ENCODE measurements at regions not wholly inside any gene's neighbourhood (a gene's known extent, or its start where the extent isn't known, plus 50 kb on each side); places are given as distances from the start of the nearest gene placed in this dataset.
"Not testable (repeated sequence)": the region's sequence is repeated elsewhere in the genome, so short reads cannot be mapped to it uniquely, and the experiment has no call there.

DNA sequence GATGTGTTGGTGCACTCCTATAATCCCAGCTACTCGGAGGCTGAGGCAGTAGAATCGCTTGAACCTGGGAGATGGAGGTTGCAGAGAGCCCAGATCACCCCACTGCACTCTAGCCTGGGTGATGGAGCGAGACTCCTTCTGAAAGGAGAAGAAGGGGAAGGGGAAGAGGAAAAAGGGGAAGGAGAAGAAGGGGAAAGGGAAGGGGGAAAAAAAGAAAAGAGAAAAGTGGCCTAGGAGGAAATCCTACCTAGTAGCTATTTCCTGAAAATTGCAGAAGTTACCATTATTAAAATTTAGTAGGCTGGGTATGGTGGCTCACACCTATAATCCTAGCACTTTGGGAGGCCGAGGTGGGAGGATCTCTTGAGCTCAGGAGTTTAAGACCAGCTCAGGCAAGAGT is 67.4 kb downstream of the ARRDC3 start:
- no peak for DNase-seq (ENCODE audit: low spot score)

DNA sequence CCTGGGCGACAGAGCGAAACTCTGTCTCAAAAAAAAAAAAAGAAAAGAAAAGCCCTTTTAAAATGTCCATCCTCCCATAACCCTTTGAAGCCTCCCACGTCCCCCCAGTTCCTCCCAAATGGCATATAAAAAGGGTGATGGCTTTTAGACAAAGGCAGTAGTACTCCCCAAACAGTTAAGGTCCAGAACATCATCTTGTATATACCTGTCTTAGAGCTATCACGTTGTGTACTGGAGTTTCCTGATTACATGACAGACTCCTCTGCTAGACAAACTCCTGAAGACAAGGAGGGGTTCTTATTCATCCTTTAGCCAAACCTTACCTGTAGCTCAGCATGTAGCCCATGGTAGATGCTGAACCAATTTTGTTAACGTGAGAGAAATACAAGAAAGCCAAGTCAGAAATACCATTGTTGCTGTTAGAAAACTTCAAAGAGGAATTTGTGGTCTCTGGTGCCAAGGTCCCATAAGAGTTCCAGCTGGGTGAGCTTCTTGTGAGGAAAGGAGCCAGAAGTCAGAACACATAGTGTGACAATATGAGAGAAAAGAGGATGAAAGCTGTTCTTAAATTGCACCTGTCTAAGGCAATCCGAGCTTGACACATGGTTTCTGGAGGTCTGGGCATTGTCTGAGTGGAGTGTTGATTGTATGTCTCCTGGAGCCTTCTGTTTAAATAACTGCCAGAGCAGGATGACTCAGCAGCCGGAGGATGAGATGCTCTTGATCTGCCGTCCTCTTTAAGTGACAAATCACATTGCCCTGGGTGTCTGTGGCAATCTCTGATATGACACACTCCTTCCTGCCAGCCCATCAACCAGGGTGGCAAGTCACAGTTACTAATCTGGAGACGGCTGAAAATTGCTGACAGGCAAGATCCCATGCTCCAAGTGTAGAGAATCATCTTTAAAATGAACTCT is 69.1 kb downstream of the ARRDC3 start:
- peak; percentile 78 for DNase-seq (ENCODE audit: low spot score)

DNA sequence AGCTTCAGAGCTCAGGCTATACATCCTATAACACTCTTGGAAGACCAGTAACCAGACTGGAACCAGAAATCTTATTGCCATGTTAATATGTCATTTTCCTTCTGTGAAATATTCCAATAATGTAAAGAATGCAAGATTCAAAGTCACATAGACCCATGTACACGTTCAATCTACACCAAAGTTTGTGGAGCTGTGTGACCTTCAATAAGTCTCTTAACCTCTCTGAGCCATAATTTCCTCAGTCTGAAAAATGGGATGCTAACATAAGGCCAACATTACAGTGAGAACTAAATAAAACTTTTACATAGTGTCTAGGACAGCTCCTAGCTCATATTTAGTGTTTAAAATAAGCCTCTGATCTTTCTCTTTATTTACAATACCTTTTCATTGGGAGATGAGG is 70.4 kb downstream of the ARRDC3 start:
- DNase-seq (ENCODE audit: low spot score), result no peak

DNA sequence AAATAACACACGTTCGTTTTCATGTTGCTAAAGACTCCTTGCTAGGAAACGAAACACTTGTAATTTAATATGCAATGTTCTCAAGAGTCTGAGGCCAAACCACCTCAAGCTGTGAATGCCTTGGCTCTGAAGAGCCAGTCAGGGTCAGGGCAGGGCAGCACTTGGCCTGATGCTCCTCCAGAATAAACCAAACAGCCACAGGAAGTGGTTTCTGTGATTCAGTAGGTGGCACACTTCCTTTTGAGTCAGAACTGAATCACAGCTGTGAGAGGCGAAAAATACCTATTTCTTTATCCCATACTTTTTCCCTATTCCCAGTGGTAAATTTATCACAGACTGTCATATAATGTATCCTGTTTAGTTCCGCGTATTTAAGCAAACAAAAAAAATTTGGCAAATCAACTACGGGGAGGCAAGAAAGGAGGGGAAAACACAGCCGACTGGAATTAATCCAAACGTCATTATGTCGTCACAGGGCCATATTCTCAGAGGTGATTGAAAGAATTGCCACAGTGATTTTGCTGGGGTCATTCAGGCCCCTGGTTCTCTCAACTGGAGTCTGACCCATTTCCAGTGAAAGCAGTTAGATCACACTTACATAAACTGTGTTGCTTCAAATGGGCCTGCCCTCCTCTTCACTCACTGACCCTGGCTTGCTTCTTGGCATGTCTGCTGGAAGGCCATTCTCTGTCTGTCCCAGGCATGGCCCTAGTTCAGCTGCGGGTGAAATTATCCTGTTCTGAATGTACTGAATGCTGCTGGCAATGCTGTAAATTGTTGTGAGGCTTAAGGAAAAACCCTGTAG is 71.2 kb downstream of the ARRDC3 start:
- DNase-seq (ENCODE audit: low spot score), result peak; percentile 76

DNA sequence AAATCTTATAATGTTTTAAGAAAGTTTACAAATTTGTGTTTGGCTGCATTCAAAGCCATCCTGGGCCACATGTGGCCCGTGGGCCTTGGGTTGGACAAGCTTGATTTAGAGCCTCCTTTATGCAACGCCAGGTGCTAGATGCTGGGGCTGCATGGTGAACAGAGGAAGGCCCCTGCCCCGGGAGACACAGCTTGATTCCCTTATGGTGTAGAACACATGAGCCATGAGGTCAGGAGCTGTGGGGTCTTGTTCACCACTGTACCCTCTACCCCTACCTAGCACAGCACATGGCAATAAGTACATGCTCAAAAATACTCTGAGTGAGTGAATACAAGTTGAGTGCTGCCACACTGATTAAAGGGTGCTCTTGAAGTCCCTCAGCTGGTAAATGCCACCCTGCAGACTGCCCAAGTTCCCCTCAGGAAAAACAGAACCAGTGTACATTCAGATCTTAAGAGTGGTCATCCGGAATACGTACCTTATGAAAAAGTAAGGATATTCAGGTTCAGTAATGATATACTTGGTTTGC is 71.9 kb downstream of the ARRDC3 start:
- no peak for DNase-seq (ENCODE audit: low spot score)

DNA sequence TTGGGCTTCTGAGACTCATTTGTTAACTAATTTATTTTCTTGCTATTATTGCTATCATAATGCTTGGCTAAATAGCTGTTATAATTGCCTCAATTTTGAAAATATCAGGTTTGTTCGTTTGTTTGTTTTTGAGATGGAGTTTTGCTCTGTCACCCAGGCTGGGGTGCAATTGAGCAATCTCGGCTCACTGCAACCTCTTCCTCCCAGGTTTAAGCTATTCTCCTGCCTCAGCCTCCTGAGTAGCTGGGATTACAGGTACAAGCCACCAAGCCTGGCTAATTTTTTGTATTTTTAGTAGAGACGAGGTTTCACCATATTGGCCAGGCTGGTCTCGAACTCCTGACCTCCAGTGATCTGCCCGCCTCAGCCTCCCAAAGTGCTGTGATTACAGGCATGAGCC is 75.0 kb downstream of the ARRDC3 start:
- DNase-seq (ENCODE audit: low spot score), result not testable (repeated sequence)

DNA sequence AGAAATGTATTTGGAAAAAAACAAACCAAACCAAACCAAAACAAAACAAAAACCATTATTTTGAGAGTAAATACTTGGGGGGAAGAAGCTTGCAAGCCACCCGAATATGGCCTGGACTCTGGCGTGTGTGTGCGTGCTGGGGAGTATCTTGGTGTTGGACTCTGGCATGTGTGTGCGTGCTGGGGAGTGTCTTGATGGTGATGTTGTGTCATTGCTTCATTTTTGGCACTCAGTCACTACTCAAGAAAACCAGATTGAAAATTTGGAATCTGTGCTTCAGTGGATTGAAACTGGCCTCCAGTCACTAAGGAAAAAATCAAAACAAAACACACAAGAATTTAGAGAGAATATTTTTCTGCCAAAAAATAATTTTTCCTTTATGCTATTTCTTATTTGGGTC is 76.1 kb downstream of the ARRDC3 start:
- no peak for DNase-seq (ENCODE audit: low spot score)

DNA sequence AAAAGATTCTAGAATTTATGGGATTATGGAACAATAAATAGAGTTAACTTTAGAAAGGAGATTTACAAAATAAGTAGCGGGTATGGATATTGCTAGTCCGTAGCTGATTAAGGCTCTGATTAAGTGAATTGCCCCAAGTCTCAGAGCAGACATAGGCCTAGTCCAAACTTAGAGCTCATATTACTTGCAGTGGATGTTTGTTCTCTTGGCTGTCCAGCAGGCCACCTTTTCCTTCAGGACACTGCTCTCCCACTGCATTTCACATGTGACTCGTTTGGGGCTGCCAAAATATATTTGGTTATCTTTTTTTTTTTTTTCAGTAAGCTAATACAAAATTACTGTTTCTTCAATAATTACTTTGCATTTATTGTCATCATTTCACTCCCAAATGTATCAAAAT is 76.6 kb downstream of the ARRDC3 start:
- DNase-seq (ENCODE audit: low spot score), result no peak

DNA sequence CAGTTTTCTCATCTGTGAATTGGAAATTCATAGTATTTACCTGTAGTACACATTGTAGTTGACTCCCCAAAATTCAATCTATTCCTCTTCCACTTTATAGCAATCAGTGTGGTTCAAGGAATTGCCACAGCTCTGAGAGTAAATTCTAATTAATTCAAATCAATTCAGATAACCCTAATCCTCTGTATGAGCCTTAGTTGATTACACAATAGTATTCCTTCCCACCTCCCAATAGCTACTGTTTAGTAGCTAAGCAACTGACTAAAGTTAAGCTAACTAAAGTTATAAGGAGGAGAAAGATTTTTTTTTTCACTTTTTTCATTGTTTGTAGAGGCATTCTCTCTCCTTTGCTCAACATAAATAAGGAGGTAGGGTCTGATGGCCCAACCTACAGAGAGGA is 77.5 kb downstream of the ARRDC3 start:
- DNase-seq (ENCODE audit: low spot score), result no peak

DNA sequence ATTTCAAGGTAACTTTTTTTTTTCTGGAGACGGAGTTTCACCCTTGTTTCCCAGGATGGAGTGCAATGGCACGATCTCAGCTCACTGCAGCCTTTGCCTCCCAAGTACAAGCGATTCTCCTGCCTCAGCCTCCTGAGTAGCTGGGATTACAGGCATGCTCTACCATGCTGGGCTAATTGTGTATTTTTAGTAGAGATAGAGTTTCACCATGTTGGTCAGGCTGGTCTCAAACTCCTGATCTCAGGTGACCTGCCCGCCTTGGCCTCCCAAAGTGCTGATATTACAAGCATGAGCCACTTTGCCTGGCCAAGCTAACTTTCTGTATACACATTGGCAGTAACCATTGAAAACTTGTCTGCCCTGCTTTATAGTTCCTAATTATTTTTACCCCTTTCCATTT is 79.1 kb downstream of the ARRDC3 start:
- not testable (repeated sequence) for DNase-seq (ENCODE audit: low spot score)

DNA sequence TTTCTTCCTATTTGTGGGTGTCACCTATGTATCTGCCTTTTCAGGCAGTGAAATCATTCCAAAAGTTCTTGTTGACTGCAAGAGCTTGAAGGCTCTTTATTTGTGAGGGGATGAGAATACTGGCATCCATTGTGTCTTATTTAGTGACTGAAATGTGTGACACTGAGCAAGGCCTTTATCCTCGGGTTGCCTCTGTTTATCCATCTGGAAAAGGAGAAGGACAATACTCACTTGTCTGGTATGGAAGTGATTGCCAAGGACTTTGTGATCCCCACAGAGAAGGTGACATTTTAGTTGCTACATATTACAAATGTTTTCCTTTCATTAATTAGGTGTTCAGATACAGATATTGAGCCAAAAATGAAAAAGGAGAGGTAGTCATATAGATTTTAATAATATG is 80.2 kb downstream of the ARRDC3 start:
- DNase-seq (ENCODE audit: low spot score), result peak; percentile 98

DNA sequence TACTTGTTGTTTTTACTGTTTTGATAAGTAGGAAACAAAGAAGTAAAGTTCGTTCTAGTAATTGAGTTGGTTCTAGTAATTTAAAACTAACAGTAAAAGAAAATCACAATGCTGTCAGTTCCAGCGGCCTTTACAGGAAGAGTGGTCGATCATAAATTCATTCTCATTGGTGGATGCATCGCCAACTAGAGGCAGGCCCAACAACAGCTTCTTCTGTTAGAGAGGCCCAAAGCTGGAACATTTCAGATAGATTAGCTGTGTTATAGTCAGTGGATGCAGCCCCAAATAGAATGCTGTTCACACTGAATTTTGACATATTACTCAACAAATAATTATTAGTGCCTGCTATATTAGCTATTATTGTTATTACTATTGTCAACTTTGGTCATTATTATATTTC is 80.8 kb downstream of the ARRDC3 start:
- DNase-seq (ENCODE audit: low spot score), result peak; percentile 42

DNA sequence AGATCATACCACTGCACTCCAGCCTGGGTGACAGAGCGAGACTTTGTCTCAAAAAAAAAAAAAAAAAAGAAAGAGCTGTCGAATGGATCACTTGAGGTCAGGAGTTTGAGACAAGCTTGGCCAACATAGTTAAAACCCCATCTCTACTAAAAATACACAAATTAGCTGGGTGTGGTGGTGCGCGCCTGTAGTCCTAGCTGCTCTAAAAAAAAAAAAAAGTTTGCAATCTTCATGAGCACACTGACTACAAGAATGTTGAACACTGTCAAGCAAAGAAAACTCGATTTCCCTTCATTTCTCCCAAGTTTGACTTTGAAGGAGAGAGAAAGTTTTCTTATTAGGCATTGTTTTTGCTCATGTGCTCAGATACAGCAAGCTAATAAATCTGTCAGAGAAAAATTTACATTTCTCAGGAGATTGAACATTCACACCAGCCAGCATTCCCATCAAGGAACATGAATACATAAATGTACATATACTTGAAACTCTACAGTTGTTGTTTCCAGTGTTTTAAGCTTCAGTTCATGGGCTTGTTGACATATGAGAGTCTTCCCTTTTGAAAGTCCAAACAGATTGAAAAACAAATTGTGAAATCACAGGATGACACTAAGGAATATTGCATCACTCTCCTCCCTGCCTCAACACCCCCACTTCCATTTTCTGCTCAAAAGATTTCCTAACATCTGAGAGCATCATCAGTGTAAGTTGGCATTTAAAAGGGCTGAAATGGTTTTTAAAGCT is 81.8 kb downstream of the ARRDC3 start:
- DNase-seq (ENCODE audit: low spot score), result no peak

DNA sequence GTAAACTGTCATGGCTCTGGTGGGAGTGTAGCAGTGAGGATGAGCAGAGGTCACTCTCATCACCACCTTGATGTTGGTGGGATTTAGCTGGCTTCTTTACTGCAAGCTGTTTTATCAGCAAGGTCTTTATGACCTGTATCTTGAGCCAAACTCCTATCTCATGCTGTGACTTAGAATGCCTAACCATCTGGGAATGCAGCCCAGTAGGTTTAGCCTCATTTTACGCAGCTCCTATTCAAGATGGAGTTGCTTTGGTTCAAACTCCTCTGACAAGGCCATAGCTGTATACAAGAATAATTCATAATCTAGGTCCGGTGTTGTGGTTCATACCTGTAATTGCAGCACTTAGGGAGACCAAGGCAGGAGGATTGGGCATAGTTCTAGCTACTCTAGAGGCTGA is 85.1 kb downstream of the ARRDC3 start:
- DNase-seq (ENCODE audit: low spot score), result no peak

DNA sequence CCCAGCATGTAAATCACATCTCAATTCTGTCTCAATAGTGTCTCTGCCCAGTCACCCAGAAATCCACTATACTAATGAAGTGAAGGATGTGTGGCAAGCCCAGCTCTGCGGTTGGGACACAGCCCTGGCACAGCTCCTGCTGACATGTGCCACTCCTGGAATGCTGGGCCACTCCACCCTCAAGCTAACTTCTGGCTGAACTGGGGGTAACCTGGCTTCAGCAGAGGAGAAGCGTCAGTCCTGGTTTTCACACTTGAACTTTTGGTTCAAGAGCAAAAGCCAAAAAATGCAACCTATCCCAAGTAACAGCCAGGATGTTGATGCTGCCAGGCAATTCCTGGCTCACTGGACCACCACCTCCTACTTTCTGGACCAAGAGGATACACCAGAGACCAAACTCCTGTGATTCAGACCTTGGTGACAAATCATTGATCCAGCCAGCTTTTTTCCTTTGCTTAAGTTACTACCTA is 86.4 kb downstream of the ARRDC3 start:
- DNase-seq (ENCODE audit: low spot score), result no peak

DNA sequence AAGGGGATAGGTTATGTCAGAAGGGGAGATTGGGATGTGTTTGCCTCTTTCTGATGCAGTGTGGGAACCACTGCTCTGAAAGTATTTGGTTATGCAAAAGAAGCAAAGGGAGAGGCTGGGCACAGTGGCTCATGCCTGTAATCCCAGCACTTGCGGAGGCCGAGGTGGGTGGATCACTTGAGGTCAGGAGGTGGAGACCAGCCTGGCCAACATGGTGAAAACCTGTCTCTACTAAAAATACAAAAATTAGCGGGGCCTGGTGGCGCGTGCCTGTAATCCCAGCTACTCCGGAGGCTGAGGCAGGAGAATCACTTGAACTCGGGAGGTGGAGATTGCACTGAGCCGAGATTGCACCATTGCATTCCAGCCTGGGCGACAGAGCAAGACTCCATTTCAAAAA is 87.0 kb downstream of the ARRDC3 start:
- DNase-seq (ENCODE audit: low spot score), result not testable (repeated sequence)

DNA sequence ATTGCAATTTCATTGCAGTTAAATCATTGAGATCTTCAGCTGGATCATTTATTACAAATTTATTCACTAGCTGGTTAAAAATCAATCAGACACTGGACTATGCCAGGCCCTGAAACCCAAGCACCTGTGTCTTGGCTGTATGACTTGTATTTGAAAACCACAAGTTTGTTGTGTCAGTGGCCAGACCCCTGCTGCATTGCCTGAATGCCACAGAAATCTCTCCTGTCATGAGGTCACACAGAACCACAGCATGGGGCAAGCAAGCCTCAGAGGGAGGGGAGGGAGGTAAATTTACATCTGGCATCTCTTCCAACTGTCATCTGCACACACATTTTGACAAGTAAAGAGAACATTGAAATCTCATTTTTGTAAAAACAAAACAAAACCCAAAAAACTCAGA is 90.0 kb downstream of the ARRDC3 start:
- DNase-seq (ENCODE audit: low spot score), result no peak

DNA sequence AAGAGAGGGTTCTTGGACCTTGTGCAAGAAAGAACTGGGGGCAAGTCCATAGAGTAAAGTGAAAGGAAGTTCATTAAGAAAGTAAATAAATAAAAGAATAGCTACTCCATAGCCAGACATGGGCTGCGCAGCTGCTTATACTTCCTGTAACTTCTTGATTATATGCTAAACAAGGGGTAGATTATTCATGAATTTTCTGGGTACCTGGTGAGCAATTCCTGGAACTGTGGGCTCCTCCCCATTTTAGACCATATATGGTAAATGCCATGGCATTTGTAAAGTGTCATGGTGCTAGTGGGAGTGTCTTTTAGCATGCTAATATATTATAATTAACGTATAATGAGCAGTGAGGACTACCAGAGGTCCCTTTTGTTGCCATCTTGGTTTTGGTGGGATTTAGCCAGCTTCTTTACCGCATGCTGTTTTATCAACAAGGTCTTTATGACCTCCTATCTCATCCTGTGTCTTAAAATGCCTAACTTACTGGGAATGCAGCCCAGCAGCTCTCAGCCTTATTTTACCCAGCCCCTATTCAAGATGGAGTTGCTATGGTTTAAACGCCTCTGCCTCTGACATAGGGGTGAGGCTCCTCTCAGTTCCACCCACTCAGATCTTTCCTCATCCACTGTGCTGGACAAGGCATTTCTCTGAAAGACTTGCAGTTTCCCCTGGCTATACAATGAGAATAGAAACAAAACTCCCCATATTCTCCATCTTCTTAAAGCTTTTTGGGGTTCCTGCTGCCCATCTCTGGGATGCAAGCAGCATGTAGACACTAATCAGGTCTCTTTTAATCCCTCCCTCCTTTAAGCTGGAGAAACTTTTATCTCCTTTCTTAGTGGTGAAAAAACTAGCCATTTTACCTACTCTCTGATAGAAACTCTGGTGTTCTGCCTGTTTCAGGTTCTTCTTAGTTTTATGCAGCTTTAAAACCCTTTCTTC is 91.2 kb downstream of the ARRDC3 start:
- DNase-seq (ENCODE audit: low spot score), result no peak

DNA sequence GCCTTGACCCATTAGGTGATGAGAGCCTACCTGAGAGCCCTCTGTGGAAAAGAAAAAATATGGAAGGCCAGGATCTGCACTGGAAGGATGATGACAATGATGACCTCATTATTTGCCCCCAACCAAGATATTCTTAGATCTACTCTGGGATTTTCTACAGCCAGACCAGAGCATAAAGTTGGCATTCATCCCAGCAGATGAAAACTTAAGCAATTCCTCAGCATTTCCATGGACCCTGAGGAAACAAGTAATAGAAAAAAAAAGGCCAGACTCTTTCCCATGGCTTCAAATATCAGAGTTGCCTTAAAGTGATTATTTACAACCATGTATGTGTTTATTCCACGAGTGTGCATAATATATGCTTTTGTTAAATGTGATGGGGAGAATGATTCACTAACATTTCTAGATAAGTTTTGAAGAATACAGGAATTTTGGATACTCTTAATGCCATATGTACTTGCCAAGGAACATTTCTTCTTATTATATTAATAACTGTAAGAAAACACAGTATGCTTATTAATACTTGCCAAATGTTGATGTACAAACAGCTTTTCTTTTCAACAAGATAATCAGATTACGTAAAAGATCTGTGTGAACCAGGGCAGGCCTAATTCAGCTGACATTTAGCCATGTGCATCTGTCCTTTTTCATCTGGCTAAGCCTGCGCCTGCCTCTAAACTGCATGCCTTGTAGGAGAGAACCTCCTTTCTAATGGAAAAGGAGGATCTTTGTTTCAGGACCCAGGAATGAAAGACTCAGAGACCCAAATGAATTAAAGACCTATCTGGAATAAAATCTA is 94.8 kb downstream of the ARRDC3 start:
- no peak for DNase-seq (ENCODE audit: low spot score)

DNA sequence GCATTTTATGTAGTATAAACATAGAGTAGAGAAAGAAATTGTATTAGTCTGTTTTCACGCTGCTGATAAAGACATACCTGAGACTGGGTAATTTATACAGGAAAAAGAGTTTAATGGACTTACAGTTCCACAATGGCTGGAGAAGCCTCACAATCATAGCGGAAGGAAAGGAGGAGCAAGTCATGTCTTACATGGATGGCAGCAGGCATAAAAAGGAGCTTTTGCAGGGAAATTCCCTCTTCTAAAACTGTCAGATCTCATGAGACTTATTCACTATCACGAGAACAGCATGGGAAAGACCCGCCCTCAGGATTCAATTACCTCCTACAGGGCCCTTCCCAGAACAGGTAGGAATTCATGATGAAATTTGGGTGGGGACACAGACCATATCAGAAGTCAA is 98.1 kb downstream of the ARRDC3 start:
- not testable (repeated sequence) for DNase-seq (ENCODE audit: low spot score)
